ENCODE measurements at regions not wholly inside any gene's neighbourhood (a gene's known extent, or its start where the extent isn't known, plus 50 kb on each side); places are given as distances from the start of the nearest gene placed in this dataset.

GRCh38 chr1:240693844-240694243, 81.9 kb upstream of the GREM2 start:
- no peak for TF ChIP-seq GATA2 (IDR thresholded peaks at IDR 0.05; ENCODE audit: low read depth, low read length)
- TF ChIP-seq GATA3 (IDR thresholded peaks at IDR 0.05; ENCODE audit: low read depth, low read length): peak; percentile 78

Data from SH-SY5Y (cell line).